ENCODE measurements at regions not wholly inside any gene's neighbourhood (a gene's known extent, or its start where the extent isn't known, plus 50 kb on each side); places are given as distances from the start of the nearest gene placed in this dataset.

GRCh38 chr2:139214801-139215200, 434.6 kb upstream of the NXPH2 start:
- TF ChIP-seq CTCF (IDR thresholded peaks at IDR 0.05): no peak
- TF ChIP-seq ZFX (IDR thresholded peaks at IDR 0.05; ENCODE audit: borderline replicate concordance): no peak

All from 22Rv1 (cell line).